HL-60 (cell line): ENCODE measurements at regions not wholly inside any gene's neighbourhood (a gene's known extent, or its start where the extent isn't known, plus 50 kb on each side); places are given as distances from the start of the nearest gene placed in this dataset.

Source experiments
- SPI1 ChIP-seq: IDR thresholded peaks from 2 replicates; pipeline ENCODE4 v1.6.1; 2012; ENCODE audit warnings: low read depth, mild to moderate bottlenecking, borderline replicate concordance
- TF ChIP-seq, protein P1 (sequence below): IDR thresholded peaks from one replicate; pipeline ENCODE4 v1.5.1; 2011; ENCODE audit warnings: low read length, control low read depth, inconsistent platforms; ENCODE audit not compliant: insufficient read depth

DNA sequence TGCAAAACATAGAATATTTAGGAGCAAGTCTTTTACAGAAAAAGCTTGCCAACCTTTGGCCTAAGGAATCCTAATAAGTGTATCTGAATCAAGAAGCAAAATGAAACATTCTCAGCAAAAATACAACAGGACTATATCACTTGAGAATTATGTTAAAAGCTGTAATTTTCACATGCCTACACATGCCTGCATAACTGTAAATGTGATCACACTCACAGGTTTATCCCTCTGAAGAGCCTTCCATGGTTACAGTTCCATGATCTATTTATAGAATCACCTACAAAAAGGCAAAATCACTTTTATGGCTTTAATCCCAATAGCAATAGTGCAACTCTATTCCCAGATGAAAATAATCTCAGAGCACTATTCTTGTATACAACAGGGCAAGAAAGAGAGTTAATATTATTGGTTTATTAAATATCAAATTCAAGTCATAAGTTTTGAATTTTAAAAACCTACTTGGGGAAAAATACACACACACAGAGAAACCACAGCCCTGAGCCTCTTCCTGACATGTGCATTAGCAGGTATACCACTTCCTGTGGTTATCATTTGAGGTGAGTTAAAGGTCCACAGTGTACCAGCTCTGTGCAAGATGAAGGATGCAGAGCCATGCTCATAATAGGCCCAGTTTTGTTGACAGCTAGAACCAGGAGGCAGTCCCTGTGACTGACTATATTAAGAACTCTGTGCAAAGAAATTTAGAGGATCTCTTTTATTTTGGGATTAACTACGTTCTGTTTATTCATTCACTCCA lies 252.5 kb upstream of the TGFBR2 start:
- TF ChIP-seq SPI1 = no peak
- TF ChIP-seq, protein P1, sequence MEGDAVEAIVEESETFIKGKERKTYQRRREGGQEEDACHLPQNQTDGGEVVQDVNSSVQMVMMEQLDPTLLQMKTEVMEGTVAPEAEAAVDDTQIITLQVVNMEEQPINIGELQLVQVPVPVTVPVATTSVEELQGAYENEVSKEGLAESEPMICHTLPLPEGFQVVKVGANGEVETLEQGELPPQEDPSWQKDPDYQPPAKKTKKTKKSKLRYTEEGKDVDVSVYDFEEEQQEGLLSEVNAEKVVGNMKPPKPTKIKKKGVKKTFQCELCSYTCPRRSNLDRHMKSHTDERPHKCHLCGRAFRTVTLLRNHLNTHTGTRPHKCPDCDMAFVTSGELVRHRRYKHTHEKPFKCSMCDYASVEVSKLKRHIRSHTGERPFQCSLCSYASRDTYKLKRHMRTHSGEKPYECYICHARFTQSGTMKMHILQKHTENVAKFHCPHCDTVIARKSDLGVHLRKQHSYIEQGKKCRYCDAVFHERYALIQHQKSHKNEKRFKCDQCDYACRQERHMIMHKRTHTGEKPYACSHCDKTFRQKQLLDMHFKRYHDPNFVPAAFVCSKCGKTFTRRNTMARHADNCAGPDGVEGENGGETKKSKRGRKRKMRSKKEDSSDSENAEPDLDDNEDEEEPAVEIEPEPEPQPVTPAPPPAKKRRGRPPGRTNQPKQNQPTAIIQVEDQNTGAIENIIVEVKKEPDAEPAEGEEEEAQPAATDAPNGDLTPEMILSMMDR = no peak
